Esophagus muscularis mucosa (tissue), 3 donors: ENCODE measurements at regions not wholly inside any gene's neighbourhood (a gene's known extent, or its start where the extent isn't known, plus 50 kb on each side); places are given as distances from the start of the nearest gene placed in this dataset.

Source experiments
- CTCF ChIP-seq, 3 experiments: fragments of 200-600 bp in 2 of 3; fragments of 450-650 bp in 1 of 3; sonication (generic) in 2 of 3; IDR thresholded peaks; one replicate each; pipeline ENCODE4 v1.5.1; 2017 to 2019; ENCODE audit warnings: antibody characterized with exemption in 3 of 3, mild to moderate bottlenecking in 2 of 3, moderate library complexity in 1 of 3
- POLR2A ChIP-seq: fragments of 450-650 bp; IDR thresholded peaks from one replicate; pipeline ENCODE4 v1.6.1; 2017; ENCODE audit warnings: antibody characterized with exemption, moderate library complexity, mild to moderate bottlenecking, low read depth

- TF ChIP-seq CTCF (IDR thresholded peaks at IDR 0.05) (no peak), POLR2A (no peak)
Measured at GRCh38 chr6:85251300-85251699, 198.6 kb upstream of the NT5E start.
